ENCODE measurements at regions not wholly inside any gene's neighbourhood (a gene's known extent, or its start where the extent isn't known, plus 50 kb on each side); places are given as distances from the start of the nearest gene placed in this dataset.

- no peak for TF ChIP-seq CTCF (IDR thresholded peaks at IDR 0.05; ENCODE audit: low read depth, low read length, missing input control)
- TF ChIP-seq RAD21 (IDR thresholded peaks at IDR 0.05) = no peak
These were observed 55.9 kb upstream of the BCL6 start for GRCh38 chr3:187801152-187801551.

Measured in liver (tissue), 3 donors.